HCT116 (cell line): ENCODE measurements at regions not wholly inside any gene's neighbourhood (a gene's known extent, or its start where the extent isn't known, plus 50 kb on each side); places are given as distances from the start of the nearest gene placed in this dataset.
A peak's percentile ranks its signal among the peaks of the same experiment; 100 is the strongest.

ENCODE experiments used
- ATAC-seq: fragments of 200-7000 bp; cut with Tn5 transposase; 2 replicates; pipeline ENCODE4 v1.9.1; 2020; ENCODE audit warnings: mild to moderate bottlenecking, moderate library complexity
- BruUV-seq: library from RNA; stranded (reverse); fragments of 400-500 nt; replicated peaks from 2 replicates; lab custom pipeline; 2021; lab: Mats Ljungman, UMichigan
- CTCF ChIA-PET: fragments of 300-600 bp; sonication (Branson Sonifier 250); formaldehyde crosslinking; loops from one replicate; lab custom pipeline; 2021; ENCODE audit warnings: antibody characterized with exemption; lab: Charles Lee
- POLR2A ChIA-PET: fragments of 300-600, 350-600 bp; sonication (Branson Sonifier 250); formaldehyde crosslinking; loops from one replicate; lab custom pipeline; 2021; ENCODE audit warnings: antibody characterized with exemption; lab: Charles Lee
- RAD21 ChIA-PET, 2 experiments: fragments of 300-600 bp; sonication (Branson Sonifier 250); formaldehyde crosslinking; loops; one replicate each; lab custom pipeline; 2023; ENCODE audit warnings: low total read pairs in 2 of 2; ENCODE audit not compliant: uncharacterized antibody in 2 of 2, unreplicated experiment in 2 of 2, low non-redundant PET in 1 of 2; lab: Charles Lee
- DNase-seq: peaks from one replicate; pipeline ENCODE4 v3.0.0-alpha.2; 2010; ENCODE audit warnings: low read depth, low spot score
- H2AFZ ChIP-seq: fragments of 200-600 bp; shearing (Covaris generic), sonication (generic); 2 replicates; pipeline ENCODE4 v1.6.1; 2017; ENCODE audit warnings: low read depth, mixed run types, mixed read lengths, antibody characterized with exemption, low read length; ENCODE audit not compliant: poor library complexity, severe bottlenecking
- H3K27ac ChIP-seq: 2 replicates; pipeline ENCODE4 v1.5.1; 2012; ENCODE audit warnings: low read depth, low read length
- H3K27me3 ChIP-seq: fragments of 200-600 bp; sonication (generic); 2 replicates; pipeline ENCODE4 v1.6.1; 2016; ENCODE audit warnings: mixed run types, low read length, mixed read lengths; ENCODE audit not compliant: insufficient read depth
- H3K36me3 ChIP-seq, 2 experiments: fragments of 200-500 bp in 1 of 2; fragments of 200-600 bp in 1 of 2; sonication (Bioruptor generic) in 1 of 2; sonication (generic) in 1 of 2; 2 replicates each; pipeline versions ENCODE4 v1.5.1 to v1.6.1; 2014 to 2016; ENCODE audit warnings: low read length in 2 of 2, inconsistent platforms in 1 of 2, mixed read lengths in 1 of 2, mixed run types in 1 of 2; ENCODE audit not compliant: insufficient read depth in 2 of 2, control insufficient read depth in 1 of 2
- H3K4me1 ChIP-seq, 2 experiments: fragments of 200-600 bp in 1 of 2; sonication (generic) in 1 of 2; 2 replicates each; pipeline versions ENCODE4 v1.5.1 to v1.6.1; 2012 to 2017; ENCODE audit warnings: low read length in 2 of 2, inconsistent platforms in 1 of 2, mild to moderate bottlenecking in 1 of 2, mixed read lengths in 1 of 2, mixed run types in 1 of 2, moderate library complexity in 1 of 2; ENCODE audit not compliant: insufficient read depth in 2 of 2, control insufficient read depth in 1 of 2
- H3K4me2 ChIP-seq: fragments of 200-600 bp; sonication (generic); 2 replicates; pipeline ENCODE4 v1.6.1; 2017; ENCODE audit warnings: mixed run types, low read length, mixed read lengths
- H3K4me3 ChIP-seq, 2 experiments: fragments of 200-600 bp in 1 of 2; sonication (generic) in 1 of 2; replicated peaks in 1 of 2; 2 replicates each; pipeline ENCODE4 v1.5.1; 2011 to 2016; ENCODE audit warnings: low read length in 2 of 2, control low read depth in 1 of 2, low read depth in 1 of 2, mild to moderate bottlenecking in 1 of 2, mixed read lengths in 1 of 2, mixed run types in 1 of 2
- H3K79me2 ChIP-seq: fragments of 200-600 bp; sonication (generic); 2 replicates; pipeline ENCODE4 v1.6.1; 2017; ENCODE audit warnings: mild to moderate bottlenecking, mixed run types, low read length, moderate library complexity, mixed read lengths; ENCODE audit not compliant: insufficient read depth
- H3K9ac ChIP-seq: fragments of 200-600 bp; sonication (generic); 2 replicates; pipeline ENCODE4 v1.6.1; 2016; ENCODE audit warnings: low read length, mixed read lengths
- H3K9me2 ChIP-seq: fragments of 200-600 bp; sonication (generic), shearing (Covaris generic); 2 replicates; pipeline ENCODE4 v1.6.1; 2017; ENCODE audit warnings: mixed run types, mild to moderate bottlenecking, moderate library complexity; ENCODE audit not compliant: insufficient read depth
- H3K9me3 ChIP-seq, 2 experiments: fragments of 200-500 bp in 1 of 2; fragments of 200-600 bp in 1 of 2; sonication (Bioruptor generic) in 1 of 2; sonication (generic) in 1 of 2; 2 replicates each; pipeline ENCODE4 v1.6.1; 2014 to 2017; ENCODE audit warnings: low read length in 2 of 2, mixed read lengths in 2 of 2, inconsistent platforms in 1 of 2, low read depth in 1 of 2, mild to moderate bottlenecking in 1 of 2, mixed run types in 1 of 2, moderate library complexity in 1 of 2; ENCODE audit not compliant: control insufficient read depth in 1 of 2, insufficient read depth in 1 of 2
- H4K20me1 ChIP-seq: fragments of 200-600 bp; sonication (generic), shearing (Covaris generic); 2 replicates; pipeline ENCODE4 v1.6.1; 2017; ENCODE audit warnings: mixed run types, mild to moderate bottlenecking, moderate library complexity; ENCODE audit not compliant: insufficient read depth
- CBX3 ChIP-seq: IDR thresholded peaks from 2 replicates; pipeline ENCODE4 v1.6.1; 2012; ENCODE audit warnings: low read depth
- CEBPB ChIP-seq: IDR thresholded peaks from 2 replicates; pipeline ENCODE4 v1.6.1; 2012; ENCODE audit warnings: low read depth
- EZH2 ChIP-seq: fragments of 200-600 bp; sonication (generic); IDR thresholded peaks from 2 replicates; pipeline ENCODE4 v1.6.1; 2017; ENCODE audit warnings: antibody characterized with exemption, mixed run types
- POLR2AphosphoS5 ChIP-seq: IDR thresholded peaks from 2 replicates; pipeline ENCODE4 v1.6.1; 2011; ENCODE audit warnings: mild to moderate bottlenecking, low read depth, low read length, moderate library complexity
- RAD21 ChIP-seq: IDR thresholded peaks from 2 replicates; pipeline ENCODE4 v1.6.1; 2012; ENCODE audit warnings: low read depth, mild to moderate bottlenecking
- SP1 ChIP-seq: IDR thresholded peaks from 2 replicates; pipeline ENCODE4 v1.6.1; 2012; ENCODE audit warnings: low read depth
- SRF ChIP-seq: IDR thresholded peaks from 2 replicates; pipeline ENCODE4 v1.6.1; 2012; ENCODE audit warnings: low read depth
- YY1 ChIP-seq: IDR thresholded peaks from 2 replicates; pipeline ENCODE4 v1.6.1; 2011; ENCODE audit warnings: low read length, low read depth, moderate library complexity, mild to moderate bottlenecking; ENCODE audit not compliant: insufficient replicate concordance; ENCODE audit errors: extremely low read depth
- ZFX ChIP-seq: fragments of 450-650 bp; IDR thresholded peaks from 2 replicates; pipeline ENCODE4 v1.6.1; 2017
- ZNF274 ChIP-seq: fragments of 200-500 bp; sonication (Bioruptor generic); IDR thresholded peaks from 2 replicates; pipeline ENCODE4 v1.6.1; 2014; ENCODE audit warnings: mild to moderate bottlenecking, low read depth, low read length, inconsistent platforms
- intact Hi-C: fragments of 100-400 bp; cut with micrococcal nuclease; formaldehyde crosslinking; loops from 2 replicates; pipeline ENCODE4 v1.10.0; 2022
- TF ChIP-seq, protein P1 (sequence below): IDR thresholded peaks from 2 replicates; pipeline ENCODE4 v1.6.1; 2012
- TF ChIP-seq, protein P2 (sequence below), 3 experiments: fragments of 200-600 bp in 1 of 3; sonication (generic) in 1 of 3; IDR thresholded peaks in 2 of 3; conservative IDR thresholded peaks in 1 of 3; 2 replicates each; pipeline ENCODE4 v1.5.1; 2012 to 2017; ENCODE audit warnings: low read depth in 2 of 3, low read length in 2 of 3, antibody characterized with exemption in 1 of 3, borderline replicate concordance in 1 of 3, control low read depth in 1 of 3, mild to moderate bottlenecking in 1 of 3, mixed read lengths in 1 of 3, mixed run types in 1 of 3, moderate library complexity in 1 of 3; ENCODE audit not compliant: insufficient read depth in 1 of 3
- TF ChIP-seq, protein P3 (sequence below): IDR thresholded peaks from 2 replicates; pipeline ENCODE4 v1.6.1; 2011; ENCODE audit warnings: mild to moderate bottlenecking, low read length, moderate library complexity; ENCODE audit not compliant: insufficient replicate concordance; ENCODE audit errors: extremely low read depth
- TF ChIP-seq, protein P4 (sequence below): IDR thresholded peaks from 2 replicates; pipeline ENCODE4 v1.6.1; 2012

DNA sequence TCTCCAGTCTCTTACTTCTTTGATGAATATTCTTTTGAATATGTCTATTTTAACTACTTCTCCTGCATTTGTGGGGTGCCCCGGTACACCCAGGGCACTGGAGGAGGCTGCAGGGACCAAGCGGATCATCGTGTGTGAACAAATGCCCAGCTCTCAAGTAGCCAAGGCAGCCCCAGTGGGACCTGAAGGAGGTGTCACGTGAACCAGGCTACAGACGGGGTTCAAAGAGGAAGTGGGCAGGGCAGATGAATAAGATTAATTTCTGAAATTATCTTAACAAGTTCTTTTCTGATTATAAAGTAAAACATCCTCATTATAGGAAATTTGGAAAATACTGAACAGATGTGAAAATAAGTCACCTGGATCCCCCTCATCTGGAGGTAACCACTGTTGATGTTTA lies 78.4 kb upstream of the DUSP5 start:
- peaks cover 40 to 67% of the 10 kb centered on the region in 2 experiments for H3K4me1 ChIP-seq
- H4K20me1 ChIP-seq: no peaks in the 10 kb centered on the region
- ChIA-PET RAD21 (no interaction called here), CTCF (no interaction called here), POLR2A (interaction anchor here (26.1 kb wide), 1 partner anchor 84 kb away, joined by 438 read pairs; the partner anchor contains the start of gene DUSP5)
- H3K9me3 ChIP-seq: no peaks in the 10 kb centered on the region
- ATAC-seq (no peak), DNase-seq (no peak)
- H3K4me2 ChIP-seq: no peak overlapping the region
- no TSS peak for BruUV-seq
- no peaks in the 10 kb centered on the region for H3K79me2 ChIP-seq
- intact Hi-C loops: loop anchor here (10.0 kb wide), 1 partner anchor 116 kb away; no protein-coding TSS in a partner anchor
- H2AFZ ChIP-seq: no peak overlapping the region
- H3K27me3 ChIP-seq: no peaks in the 10 kb centered on the region
- H3K9me2 ChIP-seq: no peaks in the 10 kb centered on the region
- TF ChIP-seq YY1: no peak
- no peak for TF ChIP-seq POLR2AphosphoS5
- no peak for TF ChIP-seq ZNF274
- no peak overlapping the region for H3K9ac ChIP-seq
- H3K4me3 ChIP-seq: no peak overlapping the region
- no peak overlapping the region for H3K27ac ChIP-seq
- H3K36me3 ChIP-seq: 0 out of 4 replicates have a peak, but pooled peaks cover 0 to 3% of the 10 kb centered on the region in 2 experiments

DNA sequence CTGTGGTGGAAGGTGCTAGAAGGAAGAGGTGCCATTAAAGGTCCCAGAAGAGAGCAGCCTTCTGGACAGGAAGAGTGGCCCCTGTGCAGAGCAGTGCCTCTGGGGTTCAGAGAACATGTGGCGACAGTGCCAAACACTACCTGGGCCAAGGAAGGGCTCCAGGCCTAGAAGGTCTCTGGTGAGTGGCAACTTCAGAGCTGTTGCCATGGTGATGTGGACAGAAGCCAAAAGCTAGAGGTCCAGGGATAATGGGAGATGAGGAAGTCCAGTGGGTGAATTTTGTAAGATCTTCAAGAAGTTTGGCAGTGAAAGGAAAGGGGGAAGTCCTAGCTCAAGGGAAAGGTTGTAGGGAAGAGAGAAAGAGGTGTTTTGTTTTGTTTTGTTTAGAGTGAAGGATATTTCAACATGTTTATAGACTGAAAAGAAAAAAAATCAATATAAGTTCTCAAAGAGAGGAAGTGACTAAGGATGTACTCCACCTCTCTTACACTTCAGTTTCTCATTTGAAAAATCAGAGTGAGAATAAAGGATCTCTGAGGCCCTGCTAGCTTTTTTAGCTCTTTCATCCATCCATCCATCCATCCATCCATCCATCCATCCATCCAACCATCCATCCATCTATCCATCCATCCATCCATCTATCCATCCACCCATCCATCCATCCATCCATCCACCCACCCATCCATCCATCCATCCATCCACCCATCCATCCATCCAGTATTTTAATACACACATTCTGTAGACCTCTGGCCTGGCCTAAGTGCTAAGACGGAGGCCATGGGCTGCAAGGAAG lies 77.1 kb upstream of the DUSP5 start:
- Histone ChIP-seq H3K4me3 (no peak overlapping the region), H3K9me2 (no peaks in the 10 kb centered on the region), H3K4me1 (peaks cover 29 to 55% of the 10 kb centered on the region in 2 experiments), H3K27ac (no peak overlapping the region), H4K20me1 (no peaks in the 10 kb centered on the region), H3K79me2 (no peaks in the 10 kb centered on the region), H3K36me3 (0 out of 4 replicates have a peak, but pooled peaks cover 0 to 3% of the 10 kb centered on the region in 2 experiments), H3K9ac (no peak overlapping the region), H3K9me3 (no peaks in the 10 kb centered on the region), H3K27me3 (no peaks in the 10 kb centered on the region), H2AFZ (no peak overlapping the region), H3K4me2 (peak overlapping the region; percentile 16; the same call in 1 of the 2 replicates)
- no peak for ATAC-seq
- CTCF ChIA-PET: interaction anchor here (1.0 kb wide), 1 partner anchor 67 kb away, joined by 4 read pairs; no protein-coding TSS in a partner anchor
- DNase-seq: no peak
- no TSS peak for BruUV-seq
- intact Hi-C loops: no loop called here
- POLR2A ChIA-PET: interaction anchor here (0.8 to 1.5 kb wide), 4 partner anchors 9 to 66 kb away, joined by 3 to 8 read pairs (median 4); no protein-coding TSS in a partner anchor
- RAD21 ChIA-PET: no interaction called here
- no peak for TF ChIP-seq ZNF274
- TF ChIP-seq, protein P1, sequence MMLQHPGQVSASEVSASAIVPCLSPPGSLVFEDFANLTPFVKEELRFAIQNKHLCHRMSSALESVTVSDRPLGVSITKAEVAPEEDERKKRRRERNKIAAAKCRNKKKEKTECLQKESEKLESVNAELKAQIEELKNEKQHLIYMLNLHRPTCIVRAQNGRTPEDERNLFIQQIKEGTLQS: no peak
- TF ChIP-seq CEBPB: no peak
- TF ChIP-seq CBX3: no peak
- no peak for TF ChIP-seq EZH2
- no peak for TF ChIP-seq SP1
- TF ChIP-seq, protein P2, sequence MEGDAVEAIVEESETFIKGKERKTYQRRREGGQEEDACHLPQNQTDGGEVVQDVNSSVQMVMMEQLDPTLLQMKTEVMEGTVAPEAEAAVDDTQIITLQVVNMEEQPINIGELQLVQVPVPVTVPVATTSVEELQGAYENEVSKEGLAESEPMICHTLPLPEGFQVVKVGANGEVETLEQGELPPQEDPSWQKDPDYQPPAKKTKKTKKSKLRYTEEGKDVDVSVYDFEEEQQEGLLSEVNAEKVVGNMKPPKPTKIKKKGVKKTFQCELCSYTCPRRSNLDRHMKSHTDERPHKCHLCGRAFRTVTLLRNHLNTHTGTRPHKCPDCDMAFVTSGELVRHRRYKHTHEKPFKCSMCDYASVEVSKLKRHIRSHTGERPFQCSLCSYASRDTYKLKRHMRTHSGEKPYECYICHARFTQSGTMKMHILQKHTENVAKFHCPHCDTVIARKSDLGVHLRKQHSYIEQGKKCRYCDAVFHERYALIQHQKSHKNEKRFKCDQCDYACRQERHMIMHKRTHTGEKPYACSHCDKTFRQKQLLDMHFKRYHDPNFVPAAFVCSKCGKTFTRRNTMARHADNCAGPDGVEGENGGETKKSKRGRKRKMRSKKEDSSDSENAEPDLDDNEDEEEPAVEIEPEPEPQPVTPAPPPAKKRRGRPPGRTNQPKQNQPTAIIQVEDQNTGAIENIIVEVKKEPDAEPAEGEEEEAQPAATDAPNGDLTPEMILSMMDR (IDR thresholded peaks at IDR 0.05 in 2 of 3, conservative IDR thresholded peaks at IDR 0.05 in 1 of 3; ENCODE audit: borderline replicate concordance in 1 of 3, insufficient read depth in 1 of 3, low read depth in 2 of 3, low read length in 2 of 3): no peak
- TF ChIP-seq POLR2AphosphoS5: no peak
- TF ChIP-seq, protein P3, sequence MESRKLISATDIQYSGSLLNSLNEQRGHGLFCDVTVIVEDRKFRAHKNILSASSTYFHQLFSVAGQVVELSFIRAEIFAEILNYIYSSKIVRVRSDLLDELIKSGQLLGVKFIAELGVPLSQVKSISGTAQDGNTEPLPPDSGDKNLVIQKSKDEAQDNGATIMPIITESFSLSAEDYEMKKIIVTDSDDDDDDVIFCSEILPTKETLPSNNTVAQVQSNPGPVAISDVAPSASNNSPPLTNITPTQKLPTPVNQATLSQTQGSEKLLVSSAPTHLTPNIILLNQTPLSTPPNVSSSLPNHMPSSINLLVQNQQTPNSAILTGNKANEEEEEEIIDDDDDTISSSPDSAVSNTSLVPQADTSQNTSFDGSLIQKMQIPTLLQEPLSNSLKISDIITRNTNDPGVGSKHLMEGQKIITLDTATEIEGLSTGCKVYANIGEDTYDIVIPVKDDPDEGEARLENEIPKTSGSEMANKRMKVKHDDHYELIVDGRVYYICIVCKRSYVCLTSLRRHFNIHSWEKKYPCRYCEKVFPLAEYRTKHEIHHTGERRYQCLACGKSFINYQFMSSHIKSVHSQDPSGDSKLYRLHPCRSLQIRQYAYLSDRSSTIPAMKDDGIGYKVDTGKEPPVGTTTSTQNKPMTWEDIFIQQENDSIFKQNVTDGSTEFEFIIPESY: no peak
- TF ChIP-seq, protein P4, sequence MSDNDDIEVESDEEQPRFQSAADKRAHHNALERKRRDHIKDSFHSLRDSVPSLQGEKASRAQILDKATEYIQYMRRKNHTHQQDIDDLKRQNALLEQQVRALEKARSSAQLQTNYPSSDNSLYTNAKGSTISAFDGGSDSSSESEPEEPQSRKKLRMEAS: no peak
- no peak for TF ChIP-seq SRF
- no peak for TF ChIP-seq ZFX
- no peak for TF ChIP-seq RAD21
- no peak for TF ChIP-seq YY1
